K562 (cell line): ENCODE measurements at regions not wholly inside any gene's neighbourhood (a gene's known extent, or its start where the extent isn't known, plus 50 kb on each side); places are given as distances from the start of the nearest gene placed in this dataset.

ENCODE experiments used
- ATAC-seq: fragments of 200-7000 bp; cut with Tn5 transposase; 3 replicates; pipeline ENCODE4 v1.9.1; 2020; ENCODE audit warnings: moderate library complexity
- BruUV-seq: library from RNA; stranded (reverse); fragments of 400-500 nt; replicated peaks from 2 replicates; lab custom pipeline; 2021; lab: Mats Ljungman, UMichigan
- CTCF ChIA-PET: fragments of 300-600 bp; formaldehyde crosslinking; extraction: SDS; loops from one replicate; lab custom pipeline; 2021; ENCODE audit warnings: low intra/inter-chr PET ratio; lab: Yijun Ruan, JAX
- POLR2A ChIA-PET: fragments of 300-600, 350-650 bp; sonication (Branson Sonifier 250); formaldehyde crosslinking; extraction: SDS; loops from one replicate; lab custom pipeline; 2021; ENCODE audit warnings: antibody characterized with exemption, inconsistent platforms; lab: Yijun Ruan, JAX
- DNase-seq, 4 experiments: peaks; one replicate each; pipeline versions ENCODE4 v3.0.0 to v3.0.0-alpha.2; 2011 to 2018; ENCODE audit warnings: low spot score in 3 of 4, mixed read lengths in 3 of 4; ENCODE audit errors: extremely low read depth in 1 of 4
- FAIRE-seq: peaks from 2 replicates; lab custom pipeline; 2011; peaks lifted over from hg19 to GRCh38; lab: Jason Lieb, UNC
- H2AFZ ChIP-seq: 2 replicates; pipeline ENCODE4 v1.6.0; 2011; ENCODE audit warnings: low read depth, low read length, control low read depth, inconsistent platforms
- H3K27ac ChIP-seq: fragments of 200-600 bp; 3 replicates; pipeline ENCODE4 v1.8.0; 2011; ENCODE audit warnings: low read depth, mild to moderate bottlenecking, control low read depth, inconsistent platforms, low read length, moderate library complexity, mixed read lengths; ENCODE audit errors: extremely low read depth
- H3K27me3 ChIP-seq, 2 experiments: fragments of 300-600 bp in 1 of 2; 2 replicates in 1 of 2; 3 replicates in 1 of 2; pipeline versions ENCODE4 v1.6.0 to v1.8.0; 2011; ENCODE audit warnings: inconsistent platforms in 2 of 2, low read length in 2 of 2, mild to moderate bottlenecking in 1 of 2, mixed read lengths in 1 of 2, moderate library complexity in 1 of 2; ENCODE audit not compliant: control insufficient read depth in 2 of 2, insufficient read depth in 2 of 2
- H3K36me3 ChIP-seq: fragments of 300-600 bp; 3 replicates; pipeline ENCODE4 v1.8.0; 2011; ENCODE audit warnings: mild to moderate bottlenecking, low read length, inconsistent platforms; ENCODE audit not compliant: control insufficient read depth, insufficient read depth
- H3K4me1 ChIP-seq, 2 experiments: fragments of 200-600 bp in 1 of 2; replicated peaks in 1 of 2; 2 replicates in 1 of 2; 3 replicates in 1 of 2; pipeline versions ENCODE4 v1.5.1 to v1.8.0; 2011; ENCODE audit warnings: inconsistent platforms in 2 of 2, low read length in 2 of 2, mild to moderate bottlenecking in 1 of 2, mixed read lengths in 1 of 2, moderate library complexity in 1 of 2; ENCODE audit not compliant: control insufficient read depth in 2 of 2, insufficient read depth in 2 of 2
- H3K4me2 ChIP-seq: 2 replicates; pipeline ENCODE4 v1.6.1; 2011; ENCODE audit warnings: low read length, control low read depth, inconsistent platforms, mixed read lengths; ENCODE audit not compliant: insufficient read depth
- H3K4me3 ChIP-seq: fragments of 200-600 bp; sonication (generic), shearing (Covaris generic); 2 replicates; pipeline ENCODE4 v1.5.1; 2016; ENCODE audit warnings: control low read depth, inconsistent platforms
- H3K79me2 ChIP-seq: fragments of 200-600 bp; 3 replicates; pipeline ENCODE4 v1.8.0; 2011; ENCODE audit warnings: low read length, inconsistent platforms; ENCODE audit not compliant: control insufficient read depth, insufficient read depth
- H3K9ac ChIP-seq, 2 experiments: 2 replicates each; pipeline versions ENCODE4 v1.6.0 to v1.6.1; 2011; ENCODE audit warnings: low read depth in 2 of 2, low read length in 2 of 2, control low read depth in 1 of 2, inconsistent platforms in 1 of 2, mild to moderate bottlenecking in 1 of 2, mixed read lengths in 1 of 2; ENCODE audit not compliant: insufficient read depth in 1 of 2
- H3K9me1 ChIP-seq: one replicate; pipeline ENCODE4 v1.6.0; 2011; ENCODE audit warnings: inconsistent platforms, mild to moderate bottlenecking, low read length, moderate library complexity; ENCODE audit not compliant: control insufficient read depth, insufficient read depth
- H3K9me3 ChIP-seq: replicated peaks from 2 replicates; pipeline ENCODE4 v1.5.1; 2011; ENCODE audit warnings: low read depth, low read length, inconsistent platforms; ENCODE audit not compliant: control insufficient read depth, insufficient read depth
- H4K20me1 ChIP-seq: replicated peaks from 2 replicates; pipeline ENCODE4 v1.6.1; 2011; ENCODE audit warnings: low read length, inconsistent platforms, mixed read lengths; ENCODE audit not compliant: control insufficient read depth, insufficient read depth
- E2F6 ChIP-seq, 2 experiments: IDR thresholded peaks; 2 replicates each; pipeline ENCODE4 v1.6.1; 2011; ENCODE audit warnings: borderline replicate concordance in 1 of 2, control low read depth in 1 of 2, low read depth in 1 of 2, low read length in 1 of 2, mild to moderate bottlenecking in 1 of 2, mixed read lengths in 1 of 2, moderate library complexity in 1 of 2; ENCODE audit not compliant: insufficient read depth in 1 of 2, insufficient read length in 1 of 2, poor library complexity in 1 of 2, severe bottlenecking in 1 of 2; ENCODE audit errors: extremely low read depth in 1 of 2
- FOXK2 ChIP-seq, 2 experiments: fragments of 450-650 bp; IDR thresholded peaks in 1 of 2; conservative IDR thresholded peaks in 1 of 2; 2 replicates each; pipeline ENCODE4 v1.6.1; 2016; ENCODE audit warnings: low read depth in 2 of 2, mild to moderate bottlenecking in 1 of 2
- MCM3 ChIP-seq: fragments of 450-650 bp; IDR thresholded peaks from 2 replicates; pipeline ENCODE4 v1.6.1; 2016
- SREBF2 ChIP-seq: sonication (generic); formaldehyde crosslinking; IDR thresholded peaks from 2 replicates; pipeline ENCODE4 v1.4.0; 2020; ENCODE audit warnings: mild to moderate bottlenecking, missing genetic modification reagents
- TCFL5 ChIP-seq: fragments of 250-450 bp; sonication (Bioruptor Pico); conservative IDR thresholded peaks from 2 replicates; pipeline ENCODE4 v1.6.1; 2021; ENCODE audit warnings: mild to moderate bottlenecking, moderate library complexity, matching md5 sums
- ZNF165 ChIP-seq: fragments of 250-450 bp; sonication (Bioruptor Pico); IDR thresholded peaks from 2 replicates; pipeline ENCODE4 v1.4.0; 2020; ENCODE audit warnings: borderline replicate concordance
- WGBS: fragments of 100-300 bp; shearing (Covaris generic); methylation state at CpG from one replicate; pipeline ENCODE4 v1.1.6; 2016; ENCODE audit warnings: low coverage, mixed read lengths; ENCODE audit not compliant: insufficient coverage; ENCODE audit errors: missing lambda C conversion rate; 5-methylcytosine and 5-hydroxymethylcytosine counted together
- in situ Hi-C: fragments of 300-500 bp; cut with MboI; formaldehyde crosslinking; loops from 4 replicates; pipeline ENCODE4 v1.15.0; 2018; ENCODE audit warnings: inconsistent platforms, mixed read lengths
- intact Hi-C: fragments of 100-400 bp; cut with micrococcal nuclease; formaldehyde crosslinking; loops from 2 replicates; pipeline ENCODE4 v1.14.2; 2022
- TF ChIP-seq, protein P1 (sequence below): sonication (generic); formaldehyde crosslinking; IDR thresholded peaks from 2 replicates; pipeline ENCODE4 v1.8.0; 2023; ENCODE audit warnings: mild to moderate bottlenecking, missing genetic modification reagents
- TF ChIP-seq, protein P2 (sequence below): fragments of 450-650 bp; formaldehyde crosslinking; IDR thresholded peaks from 2 replicates; pipeline ENCODE4 v1.4.0; 2022; ENCODE audit warnings: missing genetic modification characterization
- TF ChIP-seq, protein P3 (sequence below): sonication (generic); formaldehyde crosslinking; IDR thresholded peaks from 2 replicates; pipeline ENCODE4 v1.8.0; 2022; ENCODE audit warnings: mild to moderate bottlenecking, missing genetic modification reagents

DNA sequence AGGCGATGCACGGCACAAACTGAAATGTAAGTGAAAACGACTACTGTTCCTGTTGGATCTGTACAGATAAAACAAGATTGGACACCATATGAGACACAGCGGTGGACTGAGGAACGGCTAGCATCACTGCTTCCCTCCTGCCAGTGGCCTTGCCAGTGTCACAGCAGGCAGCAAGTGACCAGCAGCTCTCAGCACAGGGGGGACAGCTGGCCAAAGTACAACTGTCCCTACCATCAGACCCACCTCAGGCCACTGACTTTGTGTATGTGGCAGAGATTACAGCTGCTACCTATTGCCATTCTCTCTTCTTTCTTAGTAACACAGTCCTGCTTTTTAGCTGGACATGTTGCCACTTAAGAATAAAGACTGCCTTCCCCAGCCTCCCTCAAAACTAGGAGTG is 80.0 kb upstream of the SLC66A3 start:
- no peak overlapping the region for H3K4me2 ChIP-seq
- H2AFZ ChIP-seq = no peak overlapping the region
- ChIA-PET POLR2A (interaction anchor here (0.7 kb wide), 2 partner anchors 19 to 28 kb away, joined by 3 read pairs; no protein-coding TSS in a partner anchor), CTCF (no interaction called here)
- no peaks in the 10 kb centered on the region for H3K36me3 ChIP-seq
- in situ Hi-C loops (no loop called here), intact Hi-C loops (no loop called here)
- H3K4me3 ChIP-seq = no peak overlapping the region
- no peak overlapping the region for H3K9ac ChIP-seq
- no peaks in the 10 kb centered on the region; a peak in 1 of 5 replicates for H3K4me1 ChIP-seq
- no peaks in the 10 kb centered on the region for H3K9me3 ChIP-seq
- no peaks in the 10 kb centered on the region; the same call in 1 of the 2 replicates for H4K20me1 ChIP-seq
- no peaks in the 10 kb centered on the region for H3K79me2 ChIP-seq
- H3K9me1 ChIP-seq = no peaks in the 10 kb centered on the region
- 2% methylated on average over 5 of the region's 5 CpGs for WGBS
- no peak for DNase-seq
- no TSS peak for BruUV-seq
- H3K27me3 ChIP-seq = peaks cover 9 to 53% of the 10 kb centered on the region in 2 experiments; a peak in 4 of 5 replicates
- no peak for FAIRE-seq
- no peak overlapping the region for H3K27ac ChIP-seq
- TF ChIP-seq SREBF2 (CRISPR knock-in tag) (no peak), ZNF165 (CRISPR knock-in tag) (no peak), MCM3 (no peak), E2F6 (IDR thresholded peaks at IDR 0.05; ENCODE audit: borderline replicate concordance in 1 of 2, extremely low read depth in 1 of 2, insufficient read depth in 1 of 2, insufficient read length in 1 of 2, low read depth in 1 of 2, low read length in 1 of 2, poor library complexity in 1 of 2, severe bottlenecking in 1 of 2) (no peak), TCFL5 (no peak), FOXK2 (conservative IDR thresholded peaks at IDR 0.05 in 1 of 2, IDR thresholded peaks at IDR 0.05 in 1 of 2; ENCODE audit: low read depth in 2 of 2) (no peak)
- TF ChIP-seq, protein P1, sequence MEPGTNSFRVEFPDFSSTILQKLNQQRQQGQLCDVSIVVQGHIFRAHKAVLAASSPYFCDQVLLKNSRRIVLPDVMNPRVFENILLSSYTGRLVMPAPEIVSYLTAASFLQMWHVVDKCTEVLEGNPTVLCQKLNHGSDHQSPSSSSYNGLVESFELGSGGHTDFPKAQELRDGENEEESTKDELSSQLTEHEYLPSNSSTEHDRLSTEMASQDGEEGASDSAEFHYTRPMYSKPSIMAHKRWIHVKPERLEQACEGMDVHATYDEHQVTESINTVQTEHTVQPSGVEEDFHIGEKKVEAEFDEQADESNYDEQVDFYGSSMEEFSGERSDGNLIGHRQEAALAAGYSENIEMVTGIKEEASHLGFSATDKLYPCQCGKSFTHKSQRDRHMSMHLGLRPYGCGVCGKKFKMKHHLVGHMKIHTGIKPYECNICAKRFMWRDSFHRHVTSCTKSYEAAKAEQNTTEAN (CRISPR knock-in tag) = no peak
- TF ChIP-seq, protein P2, sequence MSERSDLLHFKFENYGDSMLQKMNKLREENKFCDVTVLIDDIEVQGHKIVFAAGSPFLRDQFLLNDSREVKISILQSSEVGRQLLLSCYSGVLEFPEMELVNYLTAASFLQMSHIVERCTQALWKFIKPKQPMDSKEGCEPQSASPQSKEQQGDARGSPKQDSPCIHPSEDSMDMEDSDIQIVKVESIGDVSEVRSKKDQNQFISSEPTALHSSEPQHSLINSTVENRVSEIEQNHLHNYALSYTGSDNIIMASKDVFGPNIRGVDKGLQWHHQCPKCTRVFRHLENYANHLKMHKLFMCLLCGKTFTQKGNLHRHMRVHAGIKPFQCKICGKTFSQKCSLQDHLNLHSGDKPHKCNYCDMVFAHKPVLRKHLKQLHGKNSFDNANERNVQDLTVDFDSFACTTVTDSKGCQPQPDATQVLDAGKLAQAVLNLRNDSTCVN (CRISPR knock-in tag) = no peak
- TF ChIP-seq, protein P3, sequence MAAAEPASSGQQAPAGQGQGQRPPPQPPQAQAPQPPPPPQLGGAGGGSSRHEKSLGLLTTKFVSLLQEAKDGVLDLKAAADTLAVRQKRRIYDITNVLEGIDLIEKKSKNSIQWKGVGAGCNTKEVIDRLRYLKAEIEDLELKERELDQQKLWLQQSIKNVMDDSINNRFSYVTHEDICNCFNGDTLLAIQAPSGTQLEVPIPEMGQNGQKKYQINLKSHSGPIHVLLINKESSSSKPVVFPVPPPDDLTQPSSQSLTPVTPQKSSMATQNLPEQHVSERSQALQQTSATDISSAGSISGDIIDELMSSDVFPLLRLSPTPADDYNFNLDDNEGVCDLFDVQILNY = no peak
- ATAC-seq = no peak
